K562 (cell line): ENCODE measurements at regions not wholly inside any gene's neighbourhood (a gene's known extent, or its start where the extent isn't known, plus 50 kb on each side); places are given as distances from the start of the nearest gene placed in this dataset.
A peak's percentile ranks its signal among the peaks of the same experiment; 100 is the strongest.

Experiments used
- ATAC-seq: fragments of 200-7000 bp; cut with Tn5 transposase; 3 replicates; pipeline ENCODE4 v1.9.1; 2020; ENCODE audit warnings: moderate library complexity
- BruUV-seq: library from RNA; stranded (reverse); fragments of 400-500 nt; replicated peaks from 2 replicates; lab custom pipeline; 2021; lab: Mats Ljungman, UMichigan
- CTCF ChIA-PET: fragments of 300-600 bp; formaldehyde crosslinking; extraction: SDS; loops from one replicate; lab custom pipeline; 2021; ENCODE audit warnings: low intra/inter-chr PET ratio; lab: Yijun Ruan, JAX
- POLR2A ChIA-PET: fragments of 300-600, 350-650 bp; sonication (Branson Sonifier 250); formaldehyde crosslinking; extraction: SDS; loops from one replicate; lab custom pipeline; 2021; ENCODE audit warnings: antibody characterized with exemption, inconsistent platforms; lab: Yijun Ruan, JAX
- DNase-seq, 4 experiments: peaks; one replicate each; pipeline versions ENCODE4 v3.0.0 to v3.0.0-alpha.2; 2011 to 2018; ENCODE audit warnings: low spot score in 3 of 4, mixed read lengths in 3 of 4; ENCODE audit errors: extremely low read depth in 1 of 4
- FAIRE-seq: peaks from 2 replicates; lab custom pipeline; 2011; peaks lifted over from hg19 to GRCh38; lab: Jason Lieb, UNC
- H2AFZ ChIP-seq: 2 replicates; pipeline ENCODE4 v1.6.0; 2011; ENCODE audit warnings: low read depth, low read length, control low read depth, inconsistent platforms
- H3K27ac ChIP-seq: fragments of 200-600 bp; 3 replicates; pipeline ENCODE4 v1.8.0; 2011; ENCODE audit warnings: low read depth, mild to moderate bottlenecking, control low read depth, inconsistent platforms, low read length, moderate library complexity, mixed read lengths; ENCODE audit errors: extremely low read depth
- H3K27me3 ChIP-seq, 2 experiments: fragments of 300-600 bp in 1 of 2; 2 replicates in 1 of 2; 3 replicates in 1 of 2; pipeline versions ENCODE4 v1.6.0 to v1.8.0; 2011; ENCODE audit warnings: inconsistent platforms in 2 of 2, low read length in 2 of 2, mild to moderate bottlenecking in 1 of 2, mixed read lengths in 1 of 2, moderate library complexity in 1 of 2; ENCODE audit not compliant: control insufficient read depth in 2 of 2, insufficient read depth in 2 of 2
- H3K36me3 ChIP-seq: fragments of 300-600 bp; 3 replicates; pipeline ENCODE4 v1.8.0; 2011; ENCODE audit warnings: mild to moderate bottlenecking, low read length, inconsistent platforms; ENCODE audit not compliant: control insufficient read depth, insufficient read depth
- H3K4me1 ChIP-seq, 2 experiments: fragments of 200-600 bp in 1 of 2; replicated peaks in 1 of 2; 2 replicates in 1 of 2; 3 replicates in 1 of 2; pipeline versions ENCODE4 v1.5.1 to v1.8.0; 2011; ENCODE audit warnings: inconsistent platforms in 2 of 2, low read length in 2 of 2, mild to moderate bottlenecking in 1 of 2, mixed read lengths in 1 of 2, moderate library complexity in 1 of 2; ENCODE audit not compliant: control insufficient read depth in 2 of 2, insufficient read depth in 2 of 2
- H3K4me2 ChIP-seq: 2 replicates; pipeline ENCODE4 v1.6.1; 2011; ENCODE audit warnings: low read length, control low read depth, inconsistent platforms, mixed read lengths; ENCODE audit not compliant: insufficient read depth
- H3K4me3 ChIP-seq: fragments of 200-600 bp; sonication (generic), shearing (Covaris generic); 2 replicates; pipeline ENCODE4 v1.5.1; 2016; ENCODE audit warnings: control low read depth, inconsistent platforms
- H3K79me2 ChIP-seq: fragments of 200-600 bp; 3 replicates; pipeline ENCODE4 v1.8.0; 2011; ENCODE audit warnings: low read length, inconsistent platforms; ENCODE audit not compliant: control insufficient read depth, insufficient read depth
- H3K9ac ChIP-seq, 2 experiments: 2 replicates each; pipeline versions ENCODE4 v1.6.0 to v1.6.1; 2011; ENCODE audit warnings: low read depth in 2 of 2, low read length in 2 of 2, control low read depth in 1 of 2, inconsistent platforms in 1 of 2, mild to moderate bottlenecking in 1 of 2, mixed read lengths in 1 of 2; ENCODE audit not compliant: insufficient read depth in 1 of 2
- H3K9me1 ChIP-seq: one replicate; pipeline ENCODE4 v1.6.0; 2011; ENCODE audit warnings: inconsistent platforms, mild to moderate bottlenecking, low read length, moderate library complexity; ENCODE audit not compliant: control insufficient read depth, insufficient read depth
- H3K9me3 ChIP-seq: replicated peaks from 2 replicates; pipeline ENCODE4 v1.5.1; 2011; ENCODE audit warnings: low read depth, low read length, inconsistent platforms; ENCODE audit not compliant: control insufficient read depth, insufficient read depth
- H4K20me1 ChIP-seq: replicated peaks from 2 replicates; pipeline ENCODE4 v1.6.1; 2011; ENCODE audit warnings: low read length, inconsistent platforms, mixed read lengths; ENCODE audit not compliant: control insufficient read depth, insufficient read depth
- BDP1 ChIP-seq: IDR thresholded peaks from 3 replicates; pipeline ENCODE4 v1.6.1; 2011; ENCODE audit not compliant: insufficient read length, insufficient read depth
- EWSR1 ChIP-seq: fragments of 450-650 bp; IDR thresholded peaks from 2 replicates; pipeline ENCODE4 v1.6.1; 2018; ENCODE audit warnings: borderline replicate concordance, mild to moderate bottlenecking, low read depth, moderate library complexity; ENCODE audit not compliant: partially characterized antibody
- PCBP2 ChIP-seq: fragments of 200-400 bp; formaldehyde crosslinking; IDR thresholded peaks from 2 replicates; pipeline ENCODE4 v1.6.1; 2018; ENCODE audit warnings: low read length, low read depth, mild to moderate bottlenecking, moderate library complexity; ENCODE audit not compliant: poor library complexity, severe bottlenecking
- PPARD ChIP-seq: fragments of 250-450 bp; sonication (Bioruptor Pico); IDR thresholded peaks from 2 replicates; pipeline ENCODE4 v1.8.0; 2022; ENCODE audit warnings: inconsistent platforms, mild to moderate bottlenecking, moderate library complexity
- PYGO2 ChIP-seq: fragments of 450-650 bp; IDR thresholded peaks from 2 replicates; pipeline ENCODE4 v1.6.1; 2016; ENCODE audit warnings: mild to moderate bottlenecking, missing genetic modification characterization, moderate library complexity, missing compliant biosample characterization
- RBFOX2 ChIP-seq: fragments of 200-400 bp; formaldehyde crosslinking; IDR thresholded peaks from 2 replicates; pipeline ENCODE4 v1.6.1; 2017; ENCODE audit warnings: low read depth, mild to moderate bottlenecking, low read length, moderate library complexity
- SETDB1 ChIP-seq: IDR thresholded peaks from one replicate; pipeline ENCODE4 v1.6.1; 2012; ENCODE audit warnings: low read length, control low read depth, inconsistent platforms
- SPI1 ChIP-seq: IDR thresholded peaks from 2 replicates; pipeline ENCODE4 v1.6.1; 2011; ENCODE audit warnings: low read depth, low read length, control low read depth, borderline replicate concordance
- TAF1 ChIP-seq: IDR thresholded peaks from 2 replicates; pipeline ENCODE4 v1.6.1; 2011; ENCODE audit warnings: mild to moderate bottlenecking, low read length, moderate library complexity; ENCODE audit not compliant: insufficient read depth, control insufficient read depth, severe bottlenecking; ENCODE audit errors: extremely low read depth
- TFE3 ChIP-seq: fragments of 450-650 bp; formaldehyde crosslinking; IDR thresholded peaks from 2 replicates; pipeline ENCODE4 v1.4.0; 2020; ENCODE audit warnings: mild to moderate bottlenecking, mixed read lengths
- ZNF431 ChIP-seq: sonication (generic); formaldehyde crosslinking; IDR thresholded peaks from 2 replicates; pipeline ENCODE4 v1.8.0; 2022; ENCODE audit warnings: mild to moderate bottlenecking, missing genetic modification reagents
- ZSCAN32 ChIP-seq: fragments of 450-650 bp; formaldehyde crosslinking; IDR thresholded peaks from 2 replicates; pipeline ENCODE4 v1.4.0; 2020; ENCODE audit warnings: mild to moderate bottlenecking, moderate library complexity
- WGBS: fragments of 100-300 bp; shearing (Covaris generic); methylation state at CpG from one replicate; pipeline ENCODE4 v1.1.6; 2016; ENCODE audit warnings: low coverage, mixed read lengths; ENCODE audit not compliant: insufficient coverage; ENCODE audit errors: missing lambda C conversion rate; 5-methylcytosine and 5-hydroxymethylcytosine counted together
- in situ Hi-C: fragments of 300-500 bp; cut with MboI; formaldehyde crosslinking; loops from 4 replicates; pipeline ENCODE4 v1.15.0; 2018; ENCODE audit warnings: inconsistent platforms, mixed read lengths
- intact Hi-C: fragments of 100-400 bp; cut with micrococcal nuclease; formaldehyde crosslinking; loops from 2 replicates; pipeline ENCODE4 v1.14.2; 2022

- Histone ChIP-seq H3K9me1 (no peaks in the 10 kb centered on the region), H3K27ac (no peak overlapping the region), H4K20me1 (no peaks in the 10 kb centered on the region), H3K27me3 (no peaks in the 10 kb centered on the region), H3K4me2 (no peak overlapping the region), H3K4me3 (no peak overlapping the region), H2AFZ (no peak overlapping the region), H3K9me3 (no peaks in the 10 kb centered on the region; the same call in 1 of the 2 replicates), H3K36me3 (no peaks in the 10 kb centered on the region), H3K4me1 (peaks cover 0 to 6% of the 10 kb centered on the region in 2 experiments; a peak in 2 of 5 replicates), H3K79me2 (no peaks in the 10 kb centered on the region), H3K9ac (no peak overlapping the region)
- FAIRE-seq, result no peak
- in situ Hi-C loops (no loop called here), intact Hi-C loops (no loop called here)
- WGBS, result under 1% methylated on average over 7 of the region's 7 CpGs
- BruUV-seq, result no TSS peak
- DNase-seq, result no peak
- peak; percentile 47 for TF ChIP-seq TFE3 (CRISPR knock-in tag)
- TF ChIP-seq PCBP2, result no peak
- no peak for ATAC-seq
- CTCF ChIA-PET, result no interaction called here
- POLR2A ChIA-PET, result no interaction called here
Measured at GRCh38 chr2:78780864-78781583, 244.5 kb upstream of the REG3G start.

- no peak for DNase-seq
- no peak overlapping the region for H3K9ac ChIP-seq
- intact Hi-C loops (no loop called here), in situ Hi-C loops (no loop called here)
- no TSS peak for BruUV-seq
- POLR2A ChIA-PET, result no interaction called here
- H3K27ac ChIP-seq, result no peak overlapping the region
- no peaks in the 10 kb centered on the region for H4K20me1 ChIP-seq
- H2AFZ ChIP-seq, result no peak overlapping the region
- no peak overlapping the region for H3K4me2 ChIP-seq
- H3K4me3 ChIP-seq, result no peak overlapping the region
- no peaks in the 10 kb centered on the region; the same call in 1 of the 2 replicates for H3K9me3 ChIP-seq
- no peaks in the 10 kb centered on the region for H3K36me3 ChIP-seq
- no peaks in the 10 kb centered on the region for H3K9me1 ChIP-seq
- H3K79me2 ChIP-seq, result no peaks in the 10 kb centered on the region
- FAIRE-seq, result no peak
- H3K4me1 ChIP-seq, result peaks cover 0 to 6% of the 10 kb centered on the region in 2 experiments; a peak in 2 of 5 replicates
- CTCF ChIA-PET, result no interaction called here
- WGBS, result 3% methylated on average over 4 of the region's 4 CpGs
- H3K27me3 ChIP-seq, result no peaks in the 10 kb centered on the region
- no peak for ATAC-seq
- TF ChIP-seq PYGO2 (tag), result no peak
- no peak for TF ChIP-seq ZSCAN32 (CRISPR knock-in tag)
- TF ChIP-seq PPARD (CRISPR knock-in tag), result no peak
- no peak for TF ChIP-seq SPI1
- no peak for TF ChIP-seq TAF1
- no peak for TF ChIP-seq BDP1
- TF ChIP-seq EWSR1, result no peak
- TF ChIP-seq ZNF431, result no peak
- TF ChIP-seq RBFOX2, result no peak
- no peak for TF ChIP-seq SETDB1
Measured at GRCh38 chr2:78782196-78782595, 243.3 kb upstream of the REG3G start.
